Neural progenitor cell (in vitro differentiated cells): ENCODE measurements at regions not wholly inside any gene's neighbourhood (a gene's known extent, or its start where the extent isn't known, plus 50 kb on each side); places are given as distances from the start of the nearest gene placed in this dataset.
"Not testable (repeated sequence)": the region's sequence is repeated elsewhere in the genome, so short reads cannot be mapped to it uniquely, and the experiment has no call there.

Experiments
- DNase-seq: peaks from one replicate; pipeline ENCODE4 v3.0.0-alpha.2; 2016; ENCODE audit warnings: low spot score
- H2AFZ ChIP-seq: fragments of 200-600 bp; sonication (generic); replicated peaks from 2 replicates; pipeline ENCODE4 v1.6.1; 2016; ENCODE audit warnings: antibody characterized with exemption
- H3F3A ChIP-seq: fragments of 200-600 bp; sonication (generic); 2 replicates; pipeline ENCODE4 v1.6.1; 2016; ENCODE audit warnings: antibody characterized with exemption, low read depth
- H3K27ac ChIP-seq: fragments of 200-600 bp; sonication (generic); 2 replicates; pipeline ENCODE4 v1.5.1; 2016; ENCODE audit warnings: mild to moderate bottlenecking
- H3K27me3 ChIP-seq: fragments of 200-600 bp; sonication (generic); 2 replicates; pipeline ENCODE4 v1.6.1; 2016; ENCODE audit warnings: mild to moderate bottlenecking, moderate library complexity
- H3K36me3 ChIP-seq: fragments of 200-600 bp; sonication (generic); 2 replicates; pipeline ENCODE4 v1.5.1; 2016
- H3K4me1 ChIP-seq: fragments of 200-600 bp; sonication (generic); 2 replicates; pipeline ENCODE4 v1.6.1; 2016; ENCODE audit warnings: mixed run types
- H3K4me2 ChIP-seq: fragments of 200-600 bp; sonication (generic); 2 replicates; pipeline ENCODE4 v1.6.1; 2016
- H3K4me3 ChIP-seq: fragments of 200-600 bp; sonication (generic); 2 replicates; pipeline ENCODE4 v1.5.1; 2016
- H3K79me2 ChIP-seq: fragments of 200-600 bp; sonication (generic); 2 replicates; pipeline ENCODE4 v1.6.1; 2016; ENCODE audit warnings: low read depth
- H3K9ac ChIP-seq: fragments of 200-600 bp; sonication (generic); 2 replicates; pipeline ENCODE4 v1.6.1; 2016
- H3K9me3 ChIP-seq: fragments of 200-600 bp; sonication (generic); 2 replicates; pipeline ENCODE4 v1.5.1; 2016; ENCODE audit warnings: low read depth
- H4K20me1 ChIP-seq: fragments of 200-600 bp; sonication (generic); 2 replicates; pipeline ENCODE4 v1.6.1; 2016; ENCODE audit warnings: low read depth
- H3K27ac Mint-ChIP-seq: 3 replicates; pipeline ENCODE4 v1.8.0; 2021; ENCODE audit warnings: mixed read lengths
- H3K27me3 Mint-ChIP-seq: 2 replicates; pipeline ENCODE4 v1.8.0; 2022; ENCODE audit warnings: low read depth, mild to moderate bottlenecking, inconsistent platforms, moderate library complexity, mixed read lengths; ENCODE audit not compliant: insufficient read depth
- H3K36me3 Mint-ChIP-seq: 3 replicates; pipeline ENCODE4 v1.8.0; 2021; ENCODE audit warnings: mixed read lengths
- H3K4me1 Mint-ChIP-seq: 3 replicates; pipeline ENCODE4 v1.8.0; 2021; ENCODE audit warnings: mixed read lengths
- H3K4me3 Mint-ChIP-seq: 3 replicates; pipeline ENCODE4 v1.8.0; 2021; ENCODE audit warnings: mild to moderate bottlenecking, moderate library complexity, mixed read lengths
- H3K9me3 Mint-ChIP-seq: 3 replicates; pipeline ENCODE4 v1.8.0; 2020; ENCODE audit warnings: mixed read lengths
- EZH2 ChIP-seq: fragments of 200-600 bp; sonication (generic); IDR thresholded peaks from 2 replicates; pipeline ENCODE4 v1.6.1; 2017; ENCODE audit warnings: antibody characterized with exemption, mild to moderate bottlenecking, moderate library complexity
- EZH2phosphoT487 ChIP-seq: fragments of 200-600 bp; sonication (generic); IDR thresholded peaks from 2 replicates; pipeline ENCODE4 v1.6.1; 2017; ENCODE audit warnings: antibody characterized with exemption
- TF ChIP-seq, protein P1 (sequence below): fragments of 200-600 bp; sonication (generic); IDR thresholded peaks from 2 replicates; pipeline ENCODE4 v1.5.1; 2017; ENCODE audit warnings: antibody characterized with exemption, mild to moderate bottlenecking

- DNase-seq, result peak; percentile 31
- Histone ChIP-seq H3K4me2 (peak overlapping the region; percentile 6), H3K9ac (no peak overlapping the region), H3K4me3 (no peak overlapping the region), H3K79me2 (no peaks in the 10 kb centered on the region), H3K27me3 (no peaks in the 10 kb centered on the region), H3K4me1 (peaks cover 38% of the 10 kb centered on the region), H4K20me1 (no peaks in the 10 kb centered on the region), H3F3A (peaks cover 15% of the 10 kb centered on the region), H3K36me3 (no peaks in the 10 kb centered on the region), H2AFZ (no peak overlapping the region), H3K27ac (no peak overlapping the region), H3K9me3 (no peaks in the 10 kb centered on the region)
- no peaks in the 10 kb centered on the region for H3K27me3 Mint-ChIP-seq
- no peaks in the 10 kb centered on the region for H3K9me3 Mint-ChIP-seq
- no peaks in the 10 kb centered on the region for H3K36me3 Mint-ChIP-seq
- TF ChIP-seq EZH2 (no peak), EZH2phosphoT487 (no peak)
- TF ChIP-seq, protein P1, sequence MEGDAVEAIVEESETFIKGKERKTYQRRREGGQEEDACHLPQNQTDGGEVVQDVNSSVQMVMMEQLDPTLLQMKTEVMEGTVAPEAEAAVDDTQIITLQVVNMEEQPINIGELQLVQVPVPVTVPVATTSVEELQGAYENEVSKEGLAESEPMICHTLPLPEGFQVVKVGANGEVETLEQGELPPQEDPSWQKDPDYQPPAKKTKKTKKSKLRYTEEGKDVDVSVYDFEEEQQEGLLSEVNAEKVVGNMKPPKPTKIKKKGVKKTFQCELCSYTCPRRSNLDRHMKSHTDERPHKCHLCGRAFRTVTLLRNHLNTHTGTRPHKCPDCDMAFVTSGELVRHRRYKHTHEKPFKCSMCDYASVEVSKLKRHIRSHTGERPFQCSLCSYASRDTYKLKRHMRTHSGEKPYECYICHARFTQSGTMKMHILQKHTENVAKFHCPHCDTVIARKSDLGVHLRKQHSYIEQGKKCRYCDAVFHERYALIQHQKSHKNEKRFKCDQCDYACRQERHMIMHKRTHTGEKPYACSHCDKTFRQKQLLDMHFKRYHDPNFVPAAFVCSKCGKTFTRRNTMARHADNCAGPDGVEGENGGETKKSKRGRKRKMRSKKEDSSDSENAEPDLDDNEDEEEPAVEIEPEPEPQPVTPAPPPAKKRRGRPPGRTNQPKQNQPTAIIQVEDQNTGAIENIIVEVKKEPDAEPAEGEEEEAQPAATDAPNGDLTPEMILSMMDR, result no peak
- peaks cover 6% of the 10 kb centered on the region for H3K4me1 Mint-ChIP-seq
- no peak overlapping the region for H3K4me3 Mint-ChIP-seq
- peak overlapping the region; percentile 71 for H3K27ac Mint-ChIP-seq
These were observed 61.9 kb upstream of the ADGRL2 start for GRCh38 chr1:81738875-81739274.

GRCh38 chr1:81733480-81733879 is 67.3 kb upstream of the ADGRL2 start:
- H3K27me3 ChIP-seq, result no peaks in the 10 kb centered on the region
- H3F3A ChIP-seq, result no peaks in the 10 kb centered on the region
- Mint-ChIP-seq H3K36me3 (no peaks in the 10 kb centered on the region), H3K27ac (no peak overlapping the region), H3K9me3 (no peaks in the 10 kb centered on the region), H3K4me3 (no peak overlapping the region), H3K4me1 (peaks cover 5% of the 10 kb centered on the region), H3K27me3 (no peaks in the 10 kb centered on the region)
- TF ChIP-seq EZH2 (no peak), EZH2phosphoT487 (no peak)
- TF ChIP-seq, protein P1, result no peak
- peaks cover 3% of the 10 kb centered on the region for H3K4me1 ChIP-seq
- DNase-seq, result no peak
- H3K9me3 ChIP-seq, result no peaks in the 10 kb centered on the region
- no peak overlapping the region for H3K9ac ChIP-seq
- no peak overlapping the region for H2AFZ ChIP-seq
- no peak overlapping the region for H3K4me3 ChIP-seq
- H3K27ac ChIP-seq, result no peak overlapping the region
- H4K20me1 ChIP-seq, result no peaks in the 10 kb centered on the region
- H3K4me2 ChIP-seq, result no peak overlapping the region
- H3K79me2 ChIP-seq, result no peaks in the 10 kb centered on the region
- no peaks in the 10 kb centered on the region for H3K36me3 ChIP-seq

- Histone ChIP-seq H3F3A (no peaks in the 10 kb centered on the region), H4K20me1 (no peaks in the 10 kb centered on the region), H3K4me1 (no peaks in the 10 kb centered on the region), H3K4me3 (no peak overlapping the region), H2AFZ (no peak overlapping the region), H3K9me3 (no peaks in the 10 kb centered on the region), H3K9ac (no peak overlapping the region), H3K4me2 (no peak overlapping the region), H3K27me3 (no peaks in the 10 kb centered on the region), H3K27ac (no peak overlapping the region), H3K79me2 (no peaks in the 10 kb centered on the region), H3K36me3 (no peaks in the 10 kb centered on the region)
- TF ChIP-seq EZH2phosphoT487 (no peak), EZH2 (no peak)
- TF ChIP-seq, protein P1, result no peak
- H3K27ac Mint-ChIP-seq, result no peak overlapping the region
- no peaks in the 10 kb centered on the region for H3K27me3 Mint-ChIP-seq
- no peak for DNase-seq
- no peaks in the 10 kb centered on the region for H3K9me3 Mint-ChIP-seq
- H3K4me1 Mint-ChIP-seq, result peaks cover 5% of the 10 kb centered on the region
- H3K4me3 Mint-ChIP-seq, result no peak overlapping the region
- no peaks in the 10 kb centered on the region for H3K36me3 Mint-ChIP-seq
These were observed 68.7 kb upstream of the ADGRL2 start for GRCh38 chr1:81731989-81732388.

DNA sequence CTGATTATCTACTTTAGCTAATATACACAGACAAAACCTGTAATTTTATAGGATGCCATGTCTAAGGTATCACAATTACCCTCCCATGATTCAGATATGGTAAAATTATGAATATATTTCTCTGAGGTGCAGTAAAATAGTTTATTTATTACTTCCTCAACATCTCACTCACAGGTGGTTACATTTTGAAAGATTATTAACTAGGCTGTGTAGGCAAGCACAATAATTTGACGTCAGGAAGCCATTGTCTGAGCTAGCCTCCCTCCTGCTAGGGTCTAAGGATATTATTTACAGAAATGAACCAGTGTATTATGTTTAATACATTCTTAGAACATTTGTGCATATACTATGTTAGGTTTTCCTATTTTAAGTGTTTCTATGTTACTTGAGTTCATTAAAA is 69.9 kb upstream of the ADGRL2 start:
- no peak for TF ChIP-seq EZH2
- no peak for TF ChIP-seq EZH2phosphoT487
- TF ChIP-seq, protein P1, result no peak
- DNase-seq, result no peak
- no peak overlapping the region for H3K4me3 Mint-ChIP-seq
- Histone ChIP-seq H4K20me1 (no peaks in the 10 kb centered on the region), H3K36me3 (no peaks in the 10 kb centered on the region), H2AFZ (no peak overlapping the region), H3K9me3 (no peaks in the 10 kb centered on the region), H3K79me2 (no peaks in the 10 kb centered on the region), H3K4me3 (no peak overlapping the region), H3K4me1 (no peaks in the 10 kb centered on the region), H3K27me3 (no peaks in the 10 kb centered on the region), H3K27ac (no peak overlapping the region), H3K4me2 (no peak overlapping the region), H3K9ac (no peak overlapping the region), H3F3A (no peaks in the 10 kb centered on the region)
- no peaks in the 10 kb centered on the region for H3K9me3 Mint-ChIP-seq
- no peaks in the 10 kb centered on the region for H3K27me3 Mint-ChIP-seq
- H3K36me3 Mint-ChIP-seq, result peaks cover 2% of the 10 kb centered on the region
- H3K4me1 Mint-ChIP-seq, result peaks cover 5% of the 10 kb centered on the region
- H3K27ac Mint-ChIP-seq, result no peak overlapping the region

DNA sequence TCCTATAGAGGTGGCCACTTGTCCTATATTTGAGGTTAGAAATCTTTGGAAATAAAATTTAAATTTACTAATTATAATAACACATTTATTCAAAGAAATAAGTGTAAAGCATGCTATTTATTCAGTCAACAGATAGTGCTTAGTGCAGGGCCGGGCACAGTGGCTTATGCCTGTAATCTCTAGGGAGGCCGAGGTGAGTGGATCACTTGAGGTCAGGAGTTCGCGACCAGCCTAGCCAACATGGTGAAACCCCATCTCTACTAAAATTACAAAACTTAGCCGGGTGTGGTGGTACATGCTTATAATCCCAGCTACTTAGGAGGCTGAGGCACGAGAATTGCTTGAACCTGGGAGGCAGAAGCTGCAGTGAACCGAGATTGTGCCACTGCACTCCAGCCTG is 70.4 kb upstream of the ADGRL2 start:
- not testable (repeated sequence) for H3F3A ChIP-seq, H3K36me3 Mint-ChIP-seq, H3K9me3 ChIP-seq, H3K4me3 Mint-ChIP-seq, H3K36me3 ChIP-seq, H3K4me2 ChIP-seq, H4K20me1 ChIP-seq, H3K27ac Mint-ChIP-seq, H3K4me1 ChIP-seq, H3K27ac ChIP-seq, H3K27me3 ChIP-seq, DNase-seq, H2AFZ ChIP-seq, H3K27me3 Mint-ChIP-seq, H3K4me1 Mint-ChIP-seq, H3K4me3 ChIP-seq, H3K79me2 ChIP-seq, H3K9me3 Mint-ChIP-seq, H3K9ac ChIP-seq
